ENCODE measurements at regions not wholly inside any gene's neighbourhood (a gene's known extent, or its start where the extent isn't known, plus 50 kb on each side); places are given as distances from the start of the nearest gene placed in this dataset.

- 85% methylated on average over 4 of the region's 4 CpGs; no CpG with 5 or more reads in 1 of the 2 experiments for WGBS, 2 experiments (ENCODE audit: extremely low coverage in 1 of 2, insufficient coverage in 1 of 2, insufficient read length in 1 of 2, insufficient replicate concordance in 2 of 2, low coverage in 1 of 2, low lambda C conversion rate in 2 of 2, missing lambda C conversion rate in 1 of 2)
- no peaks in the 10 kb centered on the region for H3K9me3 ChIP-seq (ENCODE audit: insufficient read depth in 2 of 2, low read depth in 1 of 2, low read length in 1 of 2)
- H3K56ac ChIP-seq (replicated peaks; ENCODE audit: insufficient read length, low read depth, low read length) = no peak overlapping the region
- no peak overlapping the region for H3K23ac ChIP-seq (ENCODE audit: insufficient read length)
- H3K23me2 ChIP-seq (ENCODE audit: low read depth, low read length) = no peaks in the 10 kb centered on the region
- no peak overlapping the region for H2AFZ ChIP-seq (ENCODE audit: low read length)
- ChIA-PET POLR2A (ENCODE audit: partially characterized antibody) (no interaction called here), CTCF (ENCODE audit: partially characterized antibody) (interaction anchor here (1.2 to 1.9 kb wide), 2 partner anchors 9 to 210 kb away, joined by 3 to 7 read pairs; no protein-coding TSS in a partner anchor)
- DNase-seq (ENCODE audit: low read depth in 1 of 2, low spot score in 2 of 2) (no peak), FAIRE-seq (no peak)
- H2BK15ac ChIP-seq (ENCODE audit: low read length) = no peak overlapping the region
- H3K27ac ChIP-seq (ENCODE audit: low read depth, low read length) = no peak overlapping the region
- no peak overlapping the region for H3K18ac ChIP-seq (ENCODE audit: extremely low read depth, low read length)
- no peak overlapping the region for H3K14ac ChIP-seq (ENCODE audit: insufficient read length)
- H3K4ac ChIP-seq (replicated peaks; ENCODE audit: insufficient read length, low read depth, low read length) = no peak overlapping the region
- H2BK120ac ChIP-seq (replicated peaks; ENCODE audit: low read depth, low read length) = no peak overlapping the region
- no peak overlapping the region for H2BK5ac ChIP-seq (ENCODE audit: low read depth, low read length)
- H2BK20ac ChIP-seq (ENCODE audit: low read length) = no peak overlapping the region
- no peaks in the 10 kb centered on the region for H3K4me1 ChIP-seq (replicated peaks in 1 of 4; ENCODE audit: control insufficient read depth in 3 of 4, insufficient read depth in 4 of 4, low read length in 3 of 4)
- no peaks in the 10 kb centered on the region for H3K27me3 ChIP-seq (replicated peaks in 1 of 4; ENCODE audit: control insufficient read depth in 3 of 4, extremely low read depth in 1 of 4, insufficient read depth in 3 of 4, low read length in 3 of 4)
- no peak overlapping the region for H3K9ac ChIP-seq (replicated peaks in 1 of 4; ENCODE audit: extremely low read depth in 1 of 4, low read depth in 3 of 4, low read length in 3 of 4)
- no peaks in the 10 kb centered on the region for H4K20me1 ChIP-seq (replicated peaks in 1 of 2; ENCODE audit: control insufficient read depth in 1 of 2, insufficient read depth in 2 of 2, low read length in 2 of 2)
- no peak overlapping the region for H4K91ac ChIP-seq (replicated peaks; ENCODE audit: insufficient read length, low read length)
- H3K4me2 ChIP-seq (ENCODE audit: insufficient read depth in 1 of 2, low read depth in 2 of 2, low read length in 2 of 2) = no peak overlapping the region
- no peak overlapping the region for H2BK12ac ChIP-seq (ENCODE audit: low read depth, low read length)
- H3K36me3 ChIP-seq (ENCODE audit: control insufficient read depth in 2 of 4, insufficient read depth in 4 of 4, low read length in 3 of 4) = no peaks in the 10 kb centered on the region
- no peak overlapping the region for H2AK5ac ChIP-seq (ENCODE audit: low read depth, low read length)
- no peak overlapping the region for H3K4me3 ChIP-seq (ENCODE audit: extremely low read depth in 1 of 4, insufficient read depth in 2 of 4, low read depth in 3 of 4, low read length in 4 of 4)
- H3K79me1 ChIP-seq (ENCODE audit: low read depth, low read length) = no peaks in the 10 kb centered on the region
- no peaks in the 10 kb centered on the region for H3K79me2 ChIP-seq (ENCODE audit: control insufficient read depth in 1 of 2, insufficient read depth in 2 of 2, low read length in 2 of 2)
- H4K8ac ChIP-seq (ENCODE audit: extremely low read depth, insufficient read depth, low read length) = no peak overlapping the region
- no peak overlapping the region for H4K5ac ChIP-seq (ENCODE audit: insufficient read length, low read depth, low read length)
- TF ChIP-seq JUND (IDR thresholded peaks at IDR 0.05; ENCODE audit: low read length) (no peak), SRF (IDR thresholded peaks at IDR 0.05; ENCODE audit: low read depth, low read length) (no peak), MAFK (IDR thresholded peaks at IDR 0.05; ENCODE audit: low read depth, low read length) (no peak), CBX5 (IDR thresholded peaks at IDR 0.05; ENCODE audit: low read depth, low read length) (no peak), USF2 (IDR thresholded peaks at IDR 0.05; ENCODE audit: low read length) (no peak), YY1 (IDR thresholded peaks at IDR 0.05; ENCODE audit: low read depth, low read length) (no peak), POLR2A (IDR thresholded peaks at IDR 0.05; ENCODE audit: control extremely low read depth in 1 of 2, low read depth in 2 of 2, low read length in 2 of 2) (no peak), BCL11A (IDR thresholded peaks at IDR 0.05; ENCODE audit: low read depth in 2 of 2, low read length in 2 of 2) (no peak)
Observed at GRCh38 chr2:65525616-65526231, 93.3 kb upstream of the SPRED2 start.
